GM10248 (cell line): ENCODE measurements at regions not wholly inside any gene's neighbourhood (a gene's known extent, or its start where the extent isn't known, plus 50 kb on each side); places are given as distances from the start of the nearest gene placed in this dataset.

Experiments used
- CTCF ChIA-PET: fragments of 300-600 bp; sonication (Branson Sonifier 250); formaldehyde crosslinking; extraction: SDS; loops from one replicate; lab custom pipeline; 2021; ENCODE audit warnings: antibody characterized with exemption; lab: Yijun Ruan, JAX
- POLR2A ChIA-PET: fragments of 350-650 bp; sonication (Branson Sonifier 250); formaldehyde crosslinking; extraction: SDS; loops from one replicate; lab custom pipeline; 2020; ENCODE audit warnings: antibody characterized with exemption; lab: Yijun Ruan, JAX
- DNase-seq: peaks from one replicate; pipeline ENCODE4 v3.0.0; 2012; ENCODE audit errors: extremely low spot score
- CTCF ChIP-seq: IDR thresholded peaks from 2 replicates; pipeline ENCODE4 v1.5.1; 2012; ENCODE audit warnings: mild to moderate bottlenecking, low read depth; ENCODE audit errors: extremely low read depth, missing control alignments, control extremely low read depth

GRCh38 chr6:105821777-105822176, 264.4 kb upstream of the PRDM1 start:
- POLR2A ChIA-PET = no interaction called here
- CTCF ChIA-PET = no interaction called here
- DNase-seq = no peak
- no peak for TF ChIP-seq CTCF

GRCh38 chr6:105821027-105821426, 265.1 kb upstream of the PRDM1 start:
- DNase-seq = no peak
- ChIA-PET CTCF (interaction anchor here (1.2 to 2.3 kb wide), 2 partner anchors 10 to 19 kb away, joined by 3 to 12 read pairs; no protein-coding TSS in a partner anchor), POLR2A (no interaction called here)
- TF ChIP-seq CTCF = no peak

GRCh38 chr6:105819745-105820144, 266.4 kb upstream of the PRDM1 start:
- POLR2A ChIA-PET = no interaction called here
- TF ChIP-seq CTCF = no peak
- no peak for DNase-seq
- CTCF ChIA-PET = interaction anchor here (0.9 to 2.3 kb wide), 2 partner anchors 11 to 16 kb away, joined by 3 to 12 read pairs; no protein-coding TSS in a partner anchor

- DNase-seq = no peak
- no peak for TF ChIP-seq CTCF
- POLR2A ChIA-PET = no interaction called here
- CTCF ChIA-PET = no interaction called here
These were observed 267.6 kb upstream of the PRDM1 start for GRCh38 chr6:105818505-105818904.

- TF ChIP-seq CTCF = no peak
- no peak for DNase-seq
- ChIA-PET CTCF (no interaction called here), POLR2A (no interaction called here)
These were observed 268.2 kb upstream of the PRDM1 start for GRCh38 chr6:105817961-105818360.

- TF ChIP-seq CTCF = no peak
- no peak for DNase-seq
- ChIA-PET POLR2A (no interaction called here), CTCF (no interaction called here)
These were observed 268.8 kb upstream of the PRDM1 start for GRCh38 chr6:105817370-105817769.

- ChIA-PET CTCF (no interaction called here), POLR2A (no interaction called here)
- TF ChIP-seq CTCF = no peak
- no peak for DNase-seq
These were observed 269.3 kb upstream of the PRDM1 start for GRCh38 chr6:105816847-105817246.
